ENCODE measurements at regions not wholly inside any gene's neighbourhood (a gene's known extent, or its start where the extent isn't known, plus 50 kb on each side); places are given as distances from the start of the nearest gene placed in this dataset.

GRCh38 chr12:66984077-66984476 is 285.1 kb upstream of the CAND1 start:
- TF ChIP-seq FOXP1 (CRISPR knock-in tag; IDR thresholded peaks at IDR 0.05; ENCODE audit: borderline replicate concordance) (no peak), ESRRA (CRISPR knock-in tag; IDR thresholded peaks at IDR 0.05; ENCODE audit: borderline replicate concordance) (no peak), USF1 (CRISPR knock-in tag; IDR thresholded peaks at IDR 0.05) (no peak)
- TF ChIP-seq, protein P1, sequence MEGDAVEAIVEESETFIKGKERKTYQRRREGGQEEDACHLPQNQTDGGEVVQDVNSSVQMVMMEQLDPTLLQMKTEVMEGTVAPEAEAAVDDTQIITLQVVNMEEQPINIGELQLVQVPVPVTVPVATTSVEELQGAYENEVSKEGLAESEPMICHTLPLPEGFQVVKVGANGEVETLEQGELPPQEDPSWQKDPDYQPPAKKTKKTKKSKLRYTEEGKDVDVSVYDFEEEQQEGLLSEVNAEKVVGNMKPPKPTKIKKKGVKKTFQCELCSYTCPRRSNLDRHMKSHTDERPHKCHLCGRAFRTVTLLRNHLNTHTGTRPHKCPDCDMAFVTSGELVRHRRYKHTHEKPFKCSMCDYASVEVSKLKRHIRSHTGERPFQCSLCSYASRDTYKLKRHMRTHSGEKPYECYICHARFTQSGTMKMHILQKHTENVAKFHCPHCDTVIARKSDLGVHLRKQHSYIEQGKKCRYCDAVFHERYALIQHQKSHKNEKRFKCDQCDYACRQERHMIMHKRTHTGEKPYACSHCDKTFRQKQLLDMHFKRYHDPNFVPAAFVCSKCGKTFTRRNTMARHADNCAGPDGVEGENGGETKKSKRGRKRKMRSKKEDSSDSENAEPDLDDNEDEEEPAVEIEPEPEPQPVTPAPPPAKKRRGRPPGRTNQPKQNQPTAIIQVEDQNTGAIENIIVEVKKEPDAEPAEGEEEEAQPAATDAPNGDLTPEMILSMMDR (IDR thresholded peaks at IDR 0.05), result no peak
